Neural cell (in vitro differentiated cells): ENCODE measurements at regions not wholly inside any gene's neighbourhood (a gene's known extent, or its start where the extent isn't known, plus 50 kb on each side); places are given as distances from the start of the nearest gene placed in this dataset.

Experiments
- H2AFZ ChIP-seq: fragments of 200-600, 300-800 bp; sonication (generic), shearing (Covaris generic); 2 replicates; pipeline ENCODE4 v1.6.0; 2014; ENCODE audit warnings: low read depth, mild to moderate bottlenecking, antibody characterized with exemption, low read length, moderate library complexity
- H3F3A ChIP-seq: fragments of 200-600 bp; shearing (Covaris generic); 2 replicates; pipeline ENCODE4 v1.6.1; 2016; ENCODE audit warnings: mild to moderate bottlenecking, moderate library complexity, mixed read lengths, antibody characterized with exemption, low read length; ENCODE audit not compliant: insufficient read depth, poor library complexity, severe bottlenecking
- H3K27ac ChIP-seq: fragments of 200-600, 300-800 bp; sonication (generic), shearing (Covaris generic); 2 replicates; pipeline ENCODE4 v1.5.1; 2014; ENCODE audit warnings: mild to moderate bottlenecking, low read length, moderate library complexity
- H3K27me3 ChIP-seq: fragments of 300-800, 200-600 bp; sonication (generic), shearing (Covaris generic); 2 replicates; pipeline ENCODE4 v1.6.0; 2014; ENCODE audit warnings: mild to moderate bottlenecking, low read depth, low read length, moderate library complexity; ENCODE audit not compliant: insufficient read depth
- H3K36me3 ChIP-seq: fragments of 300-800, 200-600 bp; sonication (generic), shearing (Covaris generic); 2 replicates; pipeline ENCODE4 v1.5.1; 2014; ENCODE audit warnings: mild to moderate bottlenecking, antibody characterized with exemption, low read length, moderate library complexity; ENCODE audit not compliant: insufficient read depth
- H3K4me2 ChIP-seq: fragments of 300-800, 200-600 bp; sonication (generic), shearing (Covaris generic); 2 replicates; pipeline ENCODE4 v1.6.0; 2014; ENCODE audit warnings: mild to moderate bottlenecking, low read length
- H3K4me3 ChIP-seq: fragments of 300-800, 200-600 bp; sonication (generic), shearing (Covaris generic); 2 replicates; pipeline ENCODE4 v1.5.1; 2014; ENCODE audit warnings: mild to moderate bottlenecking, low read length, moderate library complexity
- H3K79me2 ChIP-seq: fragments of 200-600 bp; shearing (Covaris generic); replicated peaks from 2 replicates; pipeline ENCODE4 v1.6.0; 2014; ENCODE audit warnings: mild to moderate bottlenecking, low read length, moderate library complexity; ENCODE audit not compliant: insufficient read depth
- H3K9ac ChIP-seq: fragments of 300-800, 200-600 bp; sonication (generic), shearing (Covaris generic); 2 replicates; pipeline ENCODE4 v1.6.1; 2016; ENCODE audit warnings: mild to moderate bottlenecking, low read length, mixed read lengths
- H3K9me2 ChIP-seq: fragments of 200-600 bp; shearing (Covaris generic); 2 replicates; pipeline ENCODE4 v1.6.1; 2016; ENCODE audit warnings: mild to moderate bottlenecking, low read length, mixed read lengths; ENCODE audit not compliant: insufficient read depth
- H3K9me3 ChIP-seq: fragments of 200-600, 300-800 bp; sonication (generic), shearing (Covaris generic); 2 replicates; pipeline ENCODE4 v1.6.1; 2016; ENCODE audit warnings: mild to moderate bottlenecking, mixed run types, low read length, moderate library complexity, mixed read lengths
- H4K20me1 ChIP-seq: fragments of 200-600 bp; shearing (Covaris generic); 2 replicates; pipeline ENCODE4 v1.6.1; 2016; ENCODE audit warnings: mild to moderate bottlenecking, mixed run types; ENCODE audit not compliant: insufficient read depth
- CTCF ChIP-seq: fragments of 450-650 bp; IDR thresholded peaks from 2 replicates; pipeline ENCODE4 v1.5.1; 2014; ENCODE audit warnings: antibody characterized with exemption, mild to moderate bottlenecking, moderate library complexity; ENCODE audit not compliant: poor library complexity, severe bottlenecking
- EP300 ChIP-seq: fragments of 450-650 bp; conservative IDR thresholded peaks from 2 replicates; pipeline ENCODE4 v1.6.1; 2014; ENCODE audit warnings: antibody characterized with exemption, mild to moderate bottlenecking, moderate library complexity; ENCODE audit not compliant: poor library complexity, severe bottlenecking
- EZH2 ChIP-seq: fragments of 200-600, 300-800 bp; shearing (Covaris generic), sonication (generic); IDR thresholded peaks from 2 replicates; pipeline ENCODE4 v1.6.1; 2014; ENCODE audit warnings: antibody characterized with exemption, low read length, borderline replicate concordance, mild to moderate bottlenecking; ENCODE audit not compliant: insufficient read depth, poor library complexity, severe bottlenecking
- MXI1 ChIP-seq: fragments of 450-650 bp; conservative IDR thresholded peaks from 2 replicates; pipeline ENCODE4 v1.6.1; 2014; ENCODE audit warnings: antibody characterized with exemption, mild to moderate bottlenecking; ENCODE audit not compliant: poor library complexity, severe bottlenecking
- POLR2AphosphoS5 ChIP-seq: IDR thresholded peaks from 2 replicates; pipeline ENCODE4 v1.6.1; 2012
- RAD21 ChIP-seq: fragments of 450-650 bp; conservative IDR thresholded peaks from 2 replicates; pipeline ENCODE4 v1.6.1; 2014; ENCODE audit warnings: antibody characterized with exemption, mild to moderate bottlenecking, moderate library complexity
- REST ChIP-seq: IDR thresholded peaks from 2 replicates; pipeline ENCODE4 v1.6.1; 2012; ENCODE audit warnings: borderline replicate concordance
- SMC3 ChIP-seq: fragments of 450-650 bp; conservative IDR thresholded peaks from 2 replicates; pipeline ENCODE4 v1.6.1; 2014; ENCODE audit warnings: antibody characterized with exemption, mild to moderate bottlenecking, moderate library complexity; ENCODE audit not compliant: poor library complexity
- TAF1 ChIP-seq: IDR thresholded peaks from 2 replicates; pipeline ENCODE4 v1.6.1; 2012; ENCODE audit warnings: low read depth

GRCh38 chr21:35509001-35509704, 460.1 kb upstream of the RUNX1 start:
- H3K4me3 ChIP-seq, result no peak overlapping the region
- H3K9me2 ChIP-seq, result no peaks in the 10 kb centered on the region
- no peaks in the 10 kb centered on the region for H3F3A ChIP-seq
- no peak overlapping the region for H3K9ac ChIP-seq
- TF ChIP-seq EP300, result no peak
- no peak for TF ChIP-seq TAF1
- no peak for TF ChIP-seq SMC3
- no peak for TF ChIP-seq EZH2
- TF ChIP-seq REST, result no peak
- no peak for TF ChIP-seq POLR2AphosphoS5
- TF ChIP-seq RAD21, result no peak
- no peak for TF ChIP-seq CTCF
- no peak for TF ChIP-seq MXI1
- no peaks in the 10 kb centered on the region for H3K36me3 ChIP-seq
- no peak overlapping the region for H3K27ac ChIP-seq
- no peak overlapping the region for H2AFZ ChIP-seq
- no peaks in the 10 kb centered on the region for H3K9me3 ChIP-seq
- H3K27me3 ChIP-seq, result no peaks in the 10 kb centered on the region
- no peaks in the 10 kb centered on the region for H4K20me1 ChIP-seq
- H3K79me2 ChIP-seq, result no peaks in the 10 kb centered on the region
- H3K4me2 ChIP-seq, result no peak overlapping the region

- Histone ChIP-seq H2AFZ (no peak overlapping the region), H3K9me2 (no peaks in the 10 kb centered on the region), H3K27me3 (no peaks in the 10 kb centered on the region), H3K9ac (no peak overlapping the region), H3K27ac (no peak overlapping the region), H4K20me1 (no peaks in the 10 kb centered on the region), H3K36me3 (no peaks in the 10 kb centered on the region), H3F3A (no peaks in the 10 kb centered on the region), H3K79me2 (no peaks in the 10 kb centered on the region), H3K4me3 (no peak overlapping the region), H3K4me2 (no peak overlapping the region), H3K9me3 (no peaks in the 10 kb centered on the region)
- TF ChIP-seq POLR2AphosphoS5, result no peak
- no peak for TF ChIP-seq TAF1
- TF ChIP-seq EZH2, result no peak
- TF ChIP-seq EP300, result no peak
- TF ChIP-seq RAD21, result no peak
- no peak for TF ChIP-seq CTCF
- no peak for TF ChIP-seq SMC3
- TF ChIP-seq MXI1, result no peak
- no peak for TF ChIP-seq REST
Observed at GRCh38 chr21:35508139-35508888, 459.2 kb upstream of the RUNX1 start.
